HCT116 (cell line): ENCODE measurements at regions not wholly inside any gene's neighbourhood (a gene's known extent, or its start where the extent isn't known, plus 50 kb on each side); places are given as distances from the start of the nearest gene placed in this dataset.

Source experiments
- ATAC-seq: fragments of 200-7000 bp; cut with Tn5 transposase; 2 replicates; pipeline ENCODE4 v1.9.1; 2020; ENCODE audit warnings: mild to moderate bottlenecking, moderate library complexity
- BruUV-seq: library from RNA; stranded (reverse); fragments of 400-500 nt; replicated peaks from 2 replicates; lab custom pipeline; 2021; lab: Mats Ljungman, UMichigan
- CTCF ChIA-PET: fragments of 300-600 bp; sonication (Branson Sonifier 250); formaldehyde crosslinking; loops from one replicate; lab custom pipeline; 2021; ENCODE audit warnings: antibody characterized with exemption; lab: Charles Lee
- POLR2A ChIA-PET: fragments of 300-600, 350-600 bp; sonication (Branson Sonifier 250); formaldehyde crosslinking; loops from one replicate; lab custom pipeline; 2021; ENCODE audit warnings: antibody characterized with exemption; lab: Charles Lee
- RAD21 ChIA-PET, 2 experiments: fragments of 300-600 bp; sonication (Branson Sonifier 250); formaldehyde crosslinking; loops; one replicate each; lab custom pipeline; 2023; ENCODE audit warnings: low total read pairs in 2 of 2; ENCODE audit not compliant: uncharacterized antibody in 2 of 2, unreplicated experiment in 2 of 2, low non-redundant PET in 1 of 2; lab: Charles Lee
- DNase-seq: peaks from one replicate; pipeline ENCODE4 v3.0.0-alpha.2; 2010; ENCODE audit warnings: low read depth, low spot score
- H2AFZ ChIP-seq: fragments of 200-600 bp; shearing (Covaris generic), sonication (generic); 2 replicates; pipeline ENCODE4 v1.6.1; 2017; ENCODE audit warnings: low read depth, mixed run types, mixed read lengths, antibody characterized with exemption, low read length; ENCODE audit not compliant: poor library complexity, severe bottlenecking
- H3K27ac ChIP-seq: 2 replicates; pipeline ENCODE4 v1.5.1; 2012; ENCODE audit warnings: low read depth, low read length
- H3K27me3 ChIP-seq: fragments of 200-600 bp; sonication (generic); 2 replicates; pipeline ENCODE4 v1.6.1; 2016; ENCODE audit warnings: mixed run types, low read length, mixed read lengths; ENCODE audit not compliant: insufficient read depth
- H3K36me3 ChIP-seq, 2 experiments: fragments of 200-500 bp in 1 of 2; fragments of 200-600 bp in 1 of 2; sonication (Bioruptor generic) in 1 of 2; sonication (generic) in 1 of 2; 2 replicates each; pipeline versions ENCODE4 v1.5.1 to v1.6.1; 2014 to 2016; ENCODE audit warnings: low read length in 2 of 2, inconsistent platforms in 1 of 2, mixed read lengths in 1 of 2, mixed run types in 1 of 2; ENCODE audit not compliant: insufficient read depth in 2 of 2, control insufficient read depth in 1 of 2
- H3K4me1 ChIP-seq, 2 experiments: fragments of 200-600 bp in 1 of 2; sonication (generic) in 1 of 2; 2 replicates each; pipeline versions ENCODE4 v1.5.1 to v1.6.1; 2012 to 2017; ENCODE audit warnings: low read length in 2 of 2, inconsistent platforms in 1 of 2, mild to moderate bottlenecking in 1 of 2, mixed read lengths in 1 of 2, mixed run types in 1 of 2, moderate library complexity in 1 of 2; ENCODE audit not compliant: insufficient read depth in 2 of 2, control insufficient read depth in 1 of 2
- H3K4me2 ChIP-seq: fragments of 200-600 bp; sonication (generic); 2 replicates; pipeline ENCODE4 v1.6.1; 2017; ENCODE audit warnings: mixed run types, low read length, mixed read lengths
- H3K4me3 ChIP-seq, 2 experiments: fragments of 200-600 bp in 1 of 2; sonication (generic) in 1 of 2; replicated peaks in 1 of 2; 2 replicates each; pipeline ENCODE4 v1.5.1; 2011 to 2016; ENCODE audit warnings: low read length in 2 of 2, control low read depth in 1 of 2, low read depth in 1 of 2, mild to moderate bottlenecking in 1 of 2, mixed read lengths in 1 of 2, mixed run types in 1 of 2
- H3K79me2 ChIP-seq: fragments of 200-600 bp; sonication (generic); 2 replicates; pipeline ENCODE4 v1.6.1; 2017; ENCODE audit warnings: mild to moderate bottlenecking, mixed run types, low read length, moderate library complexity, mixed read lengths; ENCODE audit not compliant: insufficient read depth
- H3K9ac ChIP-seq: fragments of 200-600 bp; sonication (generic); 2 replicates; pipeline ENCODE4 v1.6.1; 2016; ENCODE audit warnings: low read length, mixed read lengths
- H3K9me2 ChIP-seq: fragments of 200-600 bp; sonication (generic), shearing (Covaris generic); 2 replicates; pipeline ENCODE4 v1.6.1; 2017; ENCODE audit warnings: mixed run types, mild to moderate bottlenecking, moderate library complexity; ENCODE audit not compliant: insufficient read depth
- H3K9me3 ChIP-seq, 2 experiments: fragments of 200-500 bp in 1 of 2; fragments of 200-600 bp in 1 of 2; sonication (Bioruptor generic) in 1 of 2; sonication (generic) in 1 of 2; 2 replicates each; pipeline ENCODE4 v1.6.1; 2014 to 2017; ENCODE audit warnings: low read length in 2 of 2, mixed read lengths in 2 of 2, inconsistent platforms in 1 of 2, low read depth in 1 of 2, mild to moderate bottlenecking in 1 of 2, mixed run types in 1 of 2, moderate library complexity in 1 of 2; ENCODE audit not compliant: control insufficient read depth in 1 of 2, insufficient read depth in 1 of 2
- H4K20me1 ChIP-seq: fragments of 200-600 bp; sonication (generic), shearing (Covaris generic); 2 replicates; pipeline ENCODE4 v1.6.1; 2017; ENCODE audit warnings: mixed run types, mild to moderate bottlenecking, moderate library complexity; ENCODE audit not compliant: insufficient read depth
- CBX3 ChIP-seq: IDR thresholded peaks from 2 replicates; pipeline ENCODE4 v1.6.1; 2012; ENCODE audit warnings: low read depth
- CEBPB ChIP-seq: IDR thresholded peaks from 2 replicates; pipeline ENCODE4 v1.6.1; 2012; ENCODE audit warnings: low read depth
- CTCF ChIP-seq, 3 experiments: fragments of 200-600 bp in 1 of 3; sonication (generic) in 1 of 3; IDR thresholded peaks in 2 of 3; conservative IDR thresholded peaks in 1 of 3; 2 replicates each; pipeline ENCODE4 v1.5.1; 2012 to 2017; ENCODE audit warnings: low read depth in 2 of 3, low read length in 2 of 3, antibody characterized with exemption in 1 of 3, borderline replicate concordance in 1 of 3, control low read depth in 1 of 3, mild to moderate bottlenecking in 1 of 3, mixed read lengths in 1 of 3, mixed run types in 1 of 3, moderate library complexity in 1 of 3; ENCODE audit not compliant: insufficient read depth in 1 of 3
- EGR1 ChIP-seq: IDR thresholded peaks from 2 replicates; pipeline ENCODE4 v1.6.1; 2012; ENCODE audit warnings: low read depth
- EZH2phosphoT487 ChIP-seq: fragments of 200-600 bp; IDR thresholded peaks from 2 replicates; pipeline ENCODE4 v1.6.1; 2018; ENCODE audit warnings: antibody characterized with exemption, borderline replicate concordance
- JUND ChIP-seq: IDR thresholded peaks from 2 replicates; pipeline ENCODE4 v1.6.1; 2012
- POLR2A ChIP-seq: IDR thresholded peaks from 2 replicates; pipeline ENCODE4 v1.7.0; 2011; ENCODE audit warnings: borderline replicate concordance; ENCODE audit not compliant: insufficient read depth, insufficient read length; ENCODE audit errors: extremely low read depth
- POLR2AphosphoS5 ChIP-seq: IDR thresholded peaks from 2 replicates; pipeline ENCODE4 v1.6.1; 2011; ENCODE audit warnings: mild to moderate bottlenecking, low read depth, low read length, moderate library complexity
- REST ChIP-seq: IDR thresholded peaks from 2 replicates; pipeline ENCODE4 v1.6.1; 2012; ENCODE audit warnings: low read depth
- SP1 ChIP-seq: IDR thresholded peaks from 2 replicates; pipeline ENCODE4 v1.6.1; 2012; ENCODE audit warnings: low read depth
- TCF7L2 ChIP-seq: IDR thresholded peaks from 2 replicates; pipeline ENCODE4 v1.7.0; 2011; ENCODE audit warnings: borderline replicate concordance, inconsistent platforms; ENCODE audit not compliant: insufficient read depth, insufficient read length; ENCODE audit errors: extremely low read depth
- YY1 ChIP-seq: IDR thresholded peaks from 2 replicates; pipeline ENCODE4 v1.6.1; 2011; ENCODE audit warnings: low read length, low read depth, moderate library complexity, mild to moderate bottlenecking; ENCODE audit not compliant: insufficient replicate concordance; ENCODE audit errors: extremely low read depth
- ZNF274 ChIP-seq: fragments of 200-500 bp; sonication (Bioruptor generic); IDR thresholded peaks from 2 replicates; pipeline ENCODE4 v1.6.1; 2014; ENCODE audit warnings: mild to moderate bottlenecking, low read depth, low read length, inconsistent platforms
- intact Hi-C: fragments of 100-400 bp; cut with micrococcal nuclease; formaldehyde crosslinking; loops from 2 replicates; pipeline ENCODE4 v1.10.0; 2022

GRCh38 chr5:90251447-90251846 is 158.1 kb downstream of the CETN3 start:
- no peaks in the 10 kb centered on the region for H3K27me3 ChIP-seq
- H3K9me3 ChIP-seq = no peaks in the 10 kb centered on the region
- ATAC-seq (no peak), DNase-seq (no peak)
- no peak overlapping the region for H3K9ac ChIP-seq
- H3K27ac ChIP-seq = no peak overlapping the region
- CTCF ChIA-PET = no interaction called here
- no peaks in the 10 kb centered on the region for H3K4me1 ChIP-seq
- H3K4me2 ChIP-seq = no peak overlapping the region
- H3K4me3 ChIP-seq = no peak overlapping the region
- no peaks in the 10 kb centered on the region; the same call in 1 of the 2 replicates for H3K9me2 ChIP-seq
- BruUV-seq = no TSS peak
- RAD21 ChIA-PET = no interaction called here
- no peak overlapping the region for H2AFZ ChIP-seq
- intact Hi-C loops = no loop called here
- POLR2A ChIA-PET = no interaction called here
- H3K79me2 ChIP-seq = no peaks in the 10 kb centered on the region
- TF ChIP-seq EGR1 (no peak), EZH2phosphoT487 (no peak), YY1 (no peak)
- H3K36me3 ChIP-seq = no peaks in the 10 kb centered on the region
- H4K20me1 ChIP-seq = no peaks in the 10 kb centered on the region

DNA sequence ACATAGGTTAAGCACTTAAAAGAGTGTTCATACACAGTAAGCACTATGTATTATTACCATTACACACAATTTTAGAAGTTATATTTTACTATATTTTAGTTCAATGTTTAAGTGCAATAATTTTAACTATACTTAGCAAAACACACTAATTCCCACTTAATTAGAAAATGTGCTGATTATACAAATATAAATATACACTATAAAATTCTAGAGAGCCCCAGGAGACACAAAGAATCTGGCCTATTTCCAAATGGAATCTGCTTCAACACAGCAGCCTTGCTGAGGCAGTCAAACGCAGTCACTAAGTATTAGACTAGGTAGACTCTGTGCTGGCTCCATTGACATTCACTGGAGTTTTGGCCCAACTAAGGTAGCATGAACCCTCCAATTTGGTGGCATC is 160.9 kb downstream of the CETN3 start:
- no peak for TF ChIP-seq SP1
- TF ChIP-seq CTCF (IDR thresholded peaks at IDR 0.05 in 2 of 3, conservative IDR thresholded peaks at IDR 0.05 in 1 of 3; ENCODE audit: borderline replicate concordance in 1 of 3, insufficient read depth in 1 of 3, low read depth in 2 of 3, low read length in 2 of 3) = no peak
- TF ChIP-seq REST = no peak
- no peak for TF ChIP-seq CBX3
- no peak for TF ChIP-seq JUND
- no peak for TF ChIP-seq POLR2A
- no peak for TF ChIP-seq ZNF274
- no peak for TF ChIP-seq TCF7L2
- no peak for TF ChIP-seq CEBPB
- TF ChIP-seq POLR2AphosphoS5 = no peak
- no peak overlapping the region for H3K4me3 ChIP-seq
- no peaks in the 10 kb centered on the region for H3K4me1 ChIP-seq
- ATAC-seq = no peak
- intact Hi-C loops = no loop called here
- ChIA-PET RAD21 (no interaction called here), POLR2A (no interaction called here), CTCF (no interaction called here)
- BruUV-seq = no TSS peak
- no peak overlapping the region for H3K4me2 ChIP-seq
- no peaks in the 10 kb centered on the region for H3K36me3 ChIP-seq
- H3K79me2 ChIP-seq = no peaks in the 10 kb centered on the region
- H3K9me2 ChIP-seq = no peaks in the 10 kb centered on the region; the same call in 1 of the 2 replicates
- H3K9ac ChIP-seq = no peak overlapping the region
- H3K9me3 ChIP-seq = no peaks in the 10 kb centered on the region
- no peaks in the 10 kb centered on the region for H3K27me3 ChIP-seq
- DNase-seq = no peak
- H3K27ac ChIP-seq = no peak overlapping the region
- H2AFZ ChIP-seq = no peak overlapping the region
- no peaks in the 10 kb centered on the region for H4K20me1 ChIP-seq
